Thoracic aorta (tissue), 2 donors: ENCODE measurements at regions not wholly inside any gene's neighbourhood (a gene's known extent, or its start where the extent isn't known, plus 50 kb on each side); places are given as distances from the start of the nearest gene placed in this dataset.

Source experiments
- ATAC-seq: fragments of 150-250 bp; one replicate; pipeline ENCODE4 v1.8.0; 2017; ENCODE audit warnings: low read depth; ENCODE audit not compliant: insufficient number of reproducible peaks, low FRiP score
- DNase-seq: peaks from one replicate; pipeline ENCODE4 v3.0.0-alpha.2; 2020; ENCODE audit warnings: low spot score
- H3K27ac ChIP-seq, 2 donors: fragments of 200-600 bp; sonication (generic); 1 replicate in 1 of 2; 2 replicates in 1 of 2; pipeline ENCODE4 v1.5.1; 2016; ENCODE audit warnings: mild to moderate bottlenecking in 2 of 2, moderate library complexity in 2 of 2
- H3K27me3 ChIP-seq: fragments of 200-600 bp; sonication (generic); replicated peaks from 2 replicates; pipeline ENCODE4 v1.6.0; 2016; ENCODE audit warnings: mild to moderate bottlenecking; ENCODE audit not compliant: insufficient read depth
- H3K36me3 ChIP-seq: fragments of 200-600 bp; sonication (generic); one replicate; pipeline ENCODE4 v1.5.1; 2016
- H3K4me1 ChIP-seq, 2 donors: fragments of 200-600 bp; sonication (generic); 1 replicate in 1 of 2; 2 replicates in 1 of 2; pipeline versions ENCODE4 v1.5.1 to v1.6.0; 2016; ENCODE audit warnings: low read depth in 2 of 2, mild to moderate bottlenecking in 1 of 2; ENCODE audit not compliant: control insufficient read depth in 1 of 2
- H3K4me3 ChIP-seq: fragments of 200-600 bp; sonication (generic); 2 replicates; pipeline ENCODE4 v1.5.1; 2016; ENCODE audit warnings: mild to moderate bottlenecking
- H3K9me3 ChIP-seq: fragments of 200-600 bp; sonication (generic); 2 replicates; pipeline ENCODE4 v1.5.1; 2016
- CTCF ChIP-seq: fragments of 200-600 bp; sonication (generic); IDR thresholded peaks from one replicate; pipeline ENCODE4 v1.5.1; 2019; ENCODE audit warnings: antibody characterized with exemption

GRCh38 chr6:15058200-15059061, 187.4 kb upstream of the JARID2 start:
- no peak for ATAC-seq

GRCh38 chr6:15061180-15061641, 184.7 kb upstream of the JARID2 start:
- no peak for ATAC-seq
- TF ChIP-seq CTCF: no peak

More at GRCh38 chr6:15058200-15059061, 187.4 kb upstream of the JARID2 start:
- Histone ChIP-seq H3K4me1 (no peaks in the 10 kb centered on the region), H3K36me3 (no peaks in the 10 kb centered on the region), H3K9me3 (peaks cover 3% of the 10 kb centered on the region), H3K4me3 (no peak overlapping the region), H3K27me3 (no peaks in the 10 kb centered on the region), H3K27ac (no peak overlapping the region)
- no peak for DNase-seq
- TF ChIP-seq CTCF: no peak

GRCh38 chr6:15061908-15062515, 183.9 kb upstream of the JARID2 start:
- ATAC-seq: no peak

More at GRCh38 chr6:15061180-15061641, 184.7 kb upstream of the JARID2 start:
- DNase-seq: no peak
- no peaks in the 10 kb centered on the region for H3K27me3 ChIP-seq
- H3K9me3 ChIP-seq: peaks cover 3% of the 10 kb centered on the region
- no peaks in the 10 kb centered on the region for H3K36me3 ChIP-seq
- H3K4me3 ChIP-seq: no peak overlapping the region
- H3K4me1 ChIP-seq: no peaks in the 10 kb centered on the region
- H3K27ac ChIP-seq: no peak overlapping the region

GRCh38 chr6:15062516-15063252, 183.2 kb upstream of the JARID2 start:
- DNase-seq (no peak), ATAC-seq (no peak)
- H3K27me3 ChIP-seq: no peaks in the 10 kb centered on the region
- no peaks in the 10 kb centered on the region for H3K36me3 ChIP-seq
- no peak for TF ChIP-seq CTCF
- H3K4me1 ChIP-seq: no peaks in the 10 kb centered on the region
- no peak overlapping the region for H3K27ac ChIP-seq
- peaks cover 3% of the 10 kb centered on the region for H3K9me3 ChIP-seq
- no peak overlapping the region for H3K4me3 ChIP-seq

More at GRCh38 chr6:15061908-15062515, 183.9 kb upstream of the JARID2 start:
- H3K27ac ChIP-seq: no peak overlapping the region
- no peaks in the 10 kb centered on the region for H3K27me3 ChIP-seq
- H3K9me3 ChIP-seq: peaks cover 3% of the 10 kb centered on the region
- H3K4me1 ChIP-seq: no peaks in the 10 kb centered on the region
- no peak for DNase-seq
- TF ChIP-seq CTCF: no peak
- no peak overlapping the region for H3K4me3 ChIP-seq
- no peaks in the 10 kb centered on the region for H3K36me3 ChIP-seq
